Right lobe of liver (tissue), 4 donors: ENCODE measurements at regions not wholly inside any gene's neighbourhood (a gene's known extent, or its start where the extent isn't known, plus 50 kb on each side); places are given as distances from the start of the nearest gene placed in this dataset.

Experiments used
- POLR2A ChIP-seq: fragments of 450-650 bp; IDR thresholded peaks from one replicate; pipeline ENCODE4 v1.6.1; 2017; ENCODE audit warnings: antibody characterized with exemption, mild to moderate bottlenecking
- TF ChIP-seq, protein P1 (sequence below), 4 donors: fragments of 200-600 bp in 3 of 4; fragments of 450-650 bp in 1 of 4; IDR thresholded peaks; one replicate each; pipeline versions ENCODE4 v1.5.1 to v1.8.0; 2016 to 2022; ENCODE audit warnings: antibody characterized with exemption in 4 of 4, mild to moderate bottlenecking in 2 of 4
- donor health status: DM: no; HTN: no; CAD: no.
- donor health status: DM: no; HTN: no; CAD: no.
- donor health status: DM: no; HTN: yes; CAD: no.

DNA sequence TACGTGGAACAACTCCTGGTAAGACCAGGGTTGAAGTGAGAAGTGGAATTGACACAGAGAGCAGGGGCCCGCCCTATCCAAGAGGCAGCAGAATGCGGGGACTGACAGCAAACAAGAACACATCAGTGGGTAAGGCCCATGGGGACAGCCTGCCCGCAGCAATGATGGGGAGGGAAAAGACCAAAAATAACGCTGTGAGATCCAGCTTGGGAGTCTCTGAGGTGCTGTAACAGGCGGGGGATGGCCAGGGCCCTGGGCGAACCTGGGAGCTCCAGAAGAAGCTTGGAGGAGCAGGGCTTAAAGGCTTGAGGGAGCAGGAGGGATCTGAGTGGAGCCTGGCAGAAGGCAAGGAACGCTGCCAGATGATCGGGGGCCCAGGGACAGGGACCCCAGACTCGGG is 173.4 kb downstream of the TMEM200C start:
- TF ChIP-seq, protein P1, sequence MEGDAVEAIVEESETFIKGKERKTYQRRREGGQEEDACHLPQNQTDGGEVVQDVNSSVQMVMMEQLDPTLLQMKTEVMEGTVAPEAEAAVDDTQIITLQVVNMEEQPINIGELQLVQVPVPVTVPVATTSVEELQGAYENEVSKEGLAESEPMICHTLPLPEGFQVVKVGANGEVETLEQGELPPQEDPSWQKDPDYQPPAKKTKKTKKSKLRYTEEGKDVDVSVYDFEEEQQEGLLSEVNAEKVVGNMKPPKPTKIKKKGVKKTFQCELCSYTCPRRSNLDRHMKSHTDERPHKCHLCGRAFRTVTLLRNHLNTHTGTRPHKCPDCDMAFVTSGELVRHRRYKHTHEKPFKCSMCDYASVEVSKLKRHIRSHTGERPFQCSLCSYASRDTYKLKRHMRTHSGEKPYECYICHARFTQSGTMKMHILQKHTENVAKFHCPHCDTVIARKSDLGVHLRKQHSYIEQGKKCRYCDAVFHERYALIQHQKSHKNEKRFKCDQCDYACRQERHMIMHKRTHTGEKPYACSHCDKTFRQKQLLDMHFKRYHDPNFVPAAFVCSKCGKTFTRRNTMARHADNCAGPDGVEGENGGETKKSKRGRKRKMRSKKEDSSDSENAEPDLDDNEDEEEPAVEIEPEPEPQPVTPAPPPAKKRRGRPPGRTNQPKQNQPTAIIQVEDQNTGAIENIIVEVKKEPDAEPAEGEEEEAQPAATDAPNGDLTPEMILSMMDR (IDR thresholded peaks at IDR 0.05): no peak
- no peak for TF ChIP-seq POLR2A
